ENCODE measurements at regions not wholly inside any gene's neighbourhood (a gene's known extent, or its start where the extent isn't known, plus 50 kb on each side); places are given as distances from the start of the nearest gene placed in this dataset.

DNA sequence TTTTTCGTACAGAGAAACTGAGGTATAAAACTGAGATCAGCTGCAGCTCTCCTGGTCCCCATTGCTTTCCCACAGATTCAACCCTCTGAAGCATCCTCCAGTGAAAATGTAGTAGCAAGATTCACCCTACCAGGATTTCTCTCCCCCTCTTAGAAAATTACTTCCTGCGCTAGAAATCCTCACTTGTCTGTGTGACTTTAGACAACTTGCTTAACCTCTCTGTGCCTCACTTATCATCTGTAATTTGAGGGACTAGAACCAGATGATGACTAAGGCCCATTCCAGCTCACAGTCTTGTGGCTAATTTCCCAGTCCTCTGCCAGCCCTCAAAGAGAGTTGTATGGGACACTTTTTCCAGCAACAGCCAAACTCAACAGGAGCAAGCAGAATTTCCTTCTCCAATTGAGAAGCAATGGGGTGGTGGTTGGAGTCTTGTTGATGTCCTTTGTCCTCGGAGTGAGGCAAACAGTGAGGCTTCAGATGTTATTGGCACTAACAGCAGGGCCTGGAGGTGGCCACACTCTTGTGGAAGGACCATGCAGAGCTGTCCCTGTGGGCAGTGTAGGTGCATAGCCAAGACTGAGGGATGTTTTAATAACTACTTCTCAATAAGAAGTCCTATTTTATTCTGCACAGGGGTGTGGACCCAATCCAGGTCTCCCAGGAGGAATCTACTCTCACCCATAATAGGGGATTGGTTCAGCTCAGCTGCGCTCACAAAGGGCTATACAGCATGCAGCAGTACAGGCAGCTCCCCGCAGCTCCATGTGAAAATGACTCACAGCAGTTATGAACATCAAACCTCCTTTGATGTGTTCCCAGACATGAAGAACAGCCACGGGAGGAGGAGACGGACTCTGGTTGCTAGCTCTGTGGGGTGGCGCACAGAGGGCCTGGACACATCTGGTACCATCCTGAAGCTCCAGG is 200.1 kb downstream of the DAD1 start:
- TF ChIP-seq, protein P1, sequence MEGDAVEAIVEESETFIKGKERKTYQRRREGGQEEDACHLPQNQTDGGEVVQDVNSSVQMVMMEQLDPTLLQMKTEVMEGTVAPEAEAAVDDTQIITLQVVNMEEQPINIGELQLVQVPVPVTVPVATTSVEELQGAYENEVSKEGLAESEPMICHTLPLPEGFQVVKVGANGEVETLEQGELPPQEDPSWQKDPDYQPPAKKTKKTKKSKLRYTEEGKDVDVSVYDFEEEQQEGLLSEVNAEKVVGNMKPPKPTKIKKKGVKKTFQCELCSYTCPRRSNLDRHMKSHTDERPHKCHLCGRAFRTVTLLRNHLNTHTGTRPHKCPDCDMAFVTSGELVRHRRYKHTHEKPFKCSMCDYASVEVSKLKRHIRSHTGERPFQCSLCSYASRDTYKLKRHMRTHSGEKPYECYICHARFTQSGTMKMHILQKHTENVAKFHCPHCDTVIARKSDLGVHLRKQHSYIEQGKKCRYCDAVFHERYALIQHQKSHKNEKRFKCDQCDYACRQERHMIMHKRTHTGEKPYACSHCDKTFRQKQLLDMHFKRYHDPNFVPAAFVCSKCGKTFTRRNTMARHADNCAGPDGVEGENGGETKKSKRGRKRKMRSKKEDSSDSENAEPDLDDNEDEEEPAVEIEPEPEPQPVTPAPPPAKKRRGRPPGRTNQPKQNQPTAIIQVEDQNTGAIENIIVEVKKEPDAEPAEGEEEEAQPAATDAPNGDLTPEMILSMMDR (IDR thresholded peaks at IDR 0.05) = no peak
- TF ChIP-seq POLR2A (IDR thresholded peaks at IDR 0.05) = no peak
